Karpas-422 (cell line): ENCODE measurements at regions not wholly inside any gene's neighbourhood (a gene's known extent, or its start where the extent isn't known, plus 50 kb on each side); places are given as distances from the start of the nearest gene placed in this dataset.

Experiments used
- DNase-seq: peaks from one replicate; pipeline ENCODE4 v3.0.0-alpha.2; 2015
- H2AFZ ChIP-seq: fragments of 200-600 bp; sonication (generic); 2 replicates; pipeline ENCODE4 v1.6.1; 2014; ENCODE audit warnings: antibody characterized with exemption, low read length, mixed read lengths
- H3K27ac ChIP-seq: fragments of 200-600 bp; sonication (generic); 2 replicates; pipeline ENCODE4 v1.5.1; 2014; ENCODE audit warnings: mild to moderate bottlenecking, low read length, moderate library complexity
- H3K27me3 ChIP-seq: fragments of 200-600 bp; sonication (generic); 2 replicates; pipeline ENCODE4 v1.6.1; 2014; ENCODE audit warnings: low read length, mixed read lengths
- H3K36me3 ChIP-seq: fragments of 200-600 bp; sonication (generic); 2 replicates; pipeline ENCODE4 v1.6.1; 2014; ENCODE audit warnings: low read length, mixed read lengths; ENCODE audit not compliant: insufficient read depth
- H3K4me1 ChIP-seq: fragments of 200-600 bp; sonication (generic); 2 replicates; pipeline ENCODE4 v1.6.1; 2014; ENCODE audit warnings: mild to moderate bottlenecking, low read length, mixed read lengths
- H3K4me2 ChIP-seq: fragments of 200-600 bp; sonication (generic); 2 replicates; pipeline ENCODE4 v1.6.1; 2014; ENCODE audit warnings: low read length, low read depth, mild to moderate bottlenecking; ENCODE audit not compliant: poor library complexity, severe bottlenecking
- H3K4me3 ChIP-seq: fragments of 200-600 bp; sonication (generic); 2 replicates; pipeline ENCODE4 v1.5.1; 2014; ENCODE audit warnings: mild to moderate bottlenecking, antibody characterized with exemption, low read length, mixed read lengths
- H3K79me2 ChIP-seq: fragments of 200-600 bp; sonication (generic); 2 replicates; pipeline ENCODE4 v1.6.1; 2014; ENCODE audit warnings: mild to moderate bottlenecking, low read length, mixed read lengths
- H3K9ac ChIP-seq: fragments of 200-600 bp; sonication (generic); 2 replicates; pipeline ENCODE4 v1.6.0; 2014; ENCODE audit warnings: low read length
- H3K9me2 ChIP-seq: fragments of 200-600 bp; sonication (generic), shearing (Covaris generic); replicated peaks from 2 replicates; pipeline ENCODE4 v1.6.0; 2014; ENCODE audit warnings: mild to moderate bottlenecking, low read length, moderate library complexity; ENCODE audit not compliant: insufficient read depth
- H3K9me3 ChIP-seq: fragments of 300-700, 200-600 bp; sonication (generic); 2 replicates; pipeline ENCODE4 v1.6.1; 2014; ENCODE audit warnings: low read length, mixed read lengths
- H4K20me1 ChIP-seq: fragments of 200-600 bp; sonication (generic); 2 replicates; pipeline ENCODE4 v1.6.1; 2014; ENCODE audit warnings: mild to moderate bottlenecking, antibody characterized with exemption, low read length, low read depth; ENCODE audit not compliant: insufficient read depth

GRCh38 chr2:145086910-145087309, 567.0 kb upstream of the ZEB2 start:
- no peaks in the 10 kb centered on the region for H4K20me1 ChIP-seq
- H3K9me2 ChIP-seq: no peaks in the 10 kb centered on the region
- DNase-seq: no peak
- no peaks in the 10 kb centered on the region for H3K9me3 ChIP-seq
- H3K4me2 ChIP-seq: no peak overlapping the region
- H2AFZ ChIP-seq: no peak overlapping the region
- no peak overlapping the region for H3K4me3 ChIP-seq
- no peaks in the 10 kb centered on the region for H3K4me1 ChIP-seq
- no peak overlapping the region for H3K27ac ChIP-seq
- no peaks in the 10 kb centered on the region for H3K27me3 ChIP-seq
- H3K9ac ChIP-seq: no peak overlapping the region
- H3K36me3 ChIP-seq: no peaks in the 10 kb centered on the region
- no peaks in the 10 kb centered on the region for H3K79me2 ChIP-seq

GRCh38 chr2:145085612-145086011, 565.7 kb upstream of the ZEB2 start:
- Histone ChIP-seq H3K27me3 (no peaks in the 10 kb centered on the region), H3K4me1 (no peaks in the 10 kb centered on the region), H3K9ac (no peak overlapping the region), H3K4me3 (no peak overlapping the region), H3K9me3 (no peaks in the 10 kb centered on the region), H4K20me1 (no peaks in the 10 kb centered on the region), H3K36me3 (no peaks in the 10 kb centered on the region), H3K27ac (no peak overlapping the region), H3K4me2 (no peak overlapping the region), H3K9me2 (no peaks in the 10 kb centered on the region), H2AFZ (no peak overlapping the region), H3K79me2 (no peaks in the 10 kb centered on the region)
- no peak for DNase-seq

DNA sequence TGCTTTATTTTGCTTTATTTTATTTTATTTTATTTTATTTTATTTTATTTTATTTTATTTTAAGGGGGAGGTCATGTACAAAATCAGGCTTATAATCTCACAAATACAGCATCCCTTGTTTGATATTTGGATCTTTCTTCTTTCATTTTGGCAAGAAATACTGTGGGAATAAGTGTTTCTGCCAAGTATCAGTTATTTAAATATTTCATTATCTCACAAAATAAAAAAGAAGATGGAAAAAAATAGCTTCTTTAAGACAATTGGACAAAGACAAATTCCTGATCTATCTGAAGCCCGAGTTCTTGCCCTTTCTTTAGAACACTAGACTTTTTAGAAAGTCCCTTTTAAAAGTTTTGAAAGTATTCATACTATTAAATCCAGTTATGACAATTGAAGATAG, 560.5 kb upstream of the ZEB2 start:
- no peak for DNase-seq
- Histone ChIP-seq H3K27me3 (no peaks in the 10 kb centered on the region), H2AFZ (no peak overlapping the region), H3K79me2 (no peaks in the 10 kb centered on the region), H3K27ac (no peak overlapping the region), H3K4me3 (no peak overlapping the region), H4K20me1 (no peaks in the 10 kb centered on the region), H3K9ac (no peak overlapping the region), H3K36me3 (no peaks in the 10 kb centered on the region), H3K9me3 (no peaks in the 10 kb centered on the region), H3K9me2 (no peaks in the 10 kb centered on the region), H3K4me1 (no peaks in the 10 kb centered on the region), H3K4me2 (no peak overlapping the region)

DNA sequence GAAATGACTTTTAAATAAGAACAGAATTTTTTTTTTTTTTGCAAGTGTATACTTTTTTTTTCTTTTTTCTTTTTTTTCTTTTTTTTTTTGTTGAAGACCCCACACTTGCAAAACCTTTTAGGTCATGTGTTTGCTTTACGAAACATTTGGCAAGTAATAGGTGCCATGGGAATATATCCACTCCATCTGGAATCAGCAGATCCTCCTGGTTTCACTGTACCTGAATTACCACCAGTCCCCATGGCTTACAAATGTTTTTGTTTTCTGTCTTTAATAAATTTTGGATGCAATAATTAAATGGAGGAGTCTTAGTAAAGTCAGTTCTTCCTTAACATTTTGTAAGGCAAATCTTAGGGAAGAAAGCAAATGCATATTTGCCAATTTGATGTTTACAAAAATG, 559.7 kb upstream of the ZEB2 start:
- no peak overlapping the region for H3K4me2 ChIP-seq
- H3K36me3 ChIP-seq: no peaks in the 10 kb centered on the region

GRCh38 chr2:145078923-145079322, 559.0 kb upstream of the ZEB2 start:
- no peak for DNase-seq
- H3K9ac ChIP-seq: no peak overlapping the region
- H2AFZ ChIP-seq: no peak overlapping the region
- H3K4me1 ChIP-seq: no peaks in the 10 kb centered on the region
- H4K20me1 ChIP-seq: no peaks in the 10 kb centered on the region
- no peaks in the 10 kb centered on the region for H3K36me3 ChIP-seq
- no peaks in the 10 kb centered on the region for H3K9me2 ChIP-seq
- H3K27me3 ChIP-seq: no peaks in the 10 kb centered on the region
- H3K79me2 ChIP-seq: no peaks in the 10 kb centered on the region
- no peak overlapping the region for H3K4me2 ChIP-seq
- H3K4me3 ChIP-seq: no peak overlapping the region
- no peaks in the 10 kb centered on the region for H3K9me3 ChIP-seq
- H3K27ac ChIP-seq: no peak overlapping the region

More for the DNA sequence above, 559.7 kb upstream of the ZEB2 start:
- no peak overlapping the region for H3K4me3 ChIP-seq
- H3K9me3 ChIP-seq: no peaks in the 10 kb centered on the region
- no peaks in the 10 kb centered on the region for H3K79me2 ChIP-seq
- H3K4me1 ChIP-seq: no peaks in the 10 kb centered on the region
- H3K9me2 ChIP-seq: no peaks in the 10 kb centered on the region
- H3K9ac ChIP-seq: no peak overlapping the region
- no peak overlapping the region for H2AFZ ChIP-seq
- H3K27ac ChIP-seq: no peak overlapping the region
- H3K27me3 ChIP-seq: no peaks in the 10 kb centered on the region
- DNase-seq: no peak
- H4K20me1 ChIP-seq: no peaks in the 10 kb centered on the region

DNA sequence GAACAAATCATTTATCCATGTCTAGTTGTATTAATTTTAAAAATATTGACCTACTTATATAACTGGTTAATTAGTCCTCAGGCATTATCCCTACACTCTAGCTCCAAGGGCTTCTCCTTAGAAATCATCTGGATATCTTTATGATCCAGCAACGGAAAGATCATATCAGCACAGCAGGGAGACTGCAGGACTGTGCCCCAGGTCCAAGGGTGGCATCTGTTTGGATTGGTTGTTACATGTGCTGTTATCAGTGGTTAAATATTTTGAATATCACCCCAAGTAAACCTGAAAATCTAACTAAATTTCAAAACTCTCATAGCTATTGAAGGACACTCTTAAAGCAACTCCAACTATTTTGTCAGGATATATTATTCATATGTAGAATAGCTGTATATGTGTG, 556.2 kb upstream of the ZEB2 start:
- H4K20me1 ChIP-seq: no peaks in the 10 kb centered on the region
- no peaks in the 10 kb centered on the region for H3K36me3 ChIP-seq
- H3K4me1 ChIP-seq: no peaks in the 10 kb centered on the region
- H3K9me2 ChIP-seq: no peaks in the 10 kb centered on the region
- H3K4me3 ChIP-seq: no peak overlapping the region
- no peaks in the 10 kb centered on the region for H3K79me2 ChIP-seq
- no peak overlapping the region for H2AFZ ChIP-seq
- no peaks in the 10 kb centered on the region for H3K27me3 ChIP-seq
- H3K4me2 ChIP-seq: no peak overlapping the region
- DNase-seq: no peak
- H3K9ac ChIP-seq: no peak overlapping the region
- no peaks in the 10 kb centered on the region for H3K9me3 ChIP-seq
- H3K27ac ChIP-seq: no peak overlapping the region

DNA sequence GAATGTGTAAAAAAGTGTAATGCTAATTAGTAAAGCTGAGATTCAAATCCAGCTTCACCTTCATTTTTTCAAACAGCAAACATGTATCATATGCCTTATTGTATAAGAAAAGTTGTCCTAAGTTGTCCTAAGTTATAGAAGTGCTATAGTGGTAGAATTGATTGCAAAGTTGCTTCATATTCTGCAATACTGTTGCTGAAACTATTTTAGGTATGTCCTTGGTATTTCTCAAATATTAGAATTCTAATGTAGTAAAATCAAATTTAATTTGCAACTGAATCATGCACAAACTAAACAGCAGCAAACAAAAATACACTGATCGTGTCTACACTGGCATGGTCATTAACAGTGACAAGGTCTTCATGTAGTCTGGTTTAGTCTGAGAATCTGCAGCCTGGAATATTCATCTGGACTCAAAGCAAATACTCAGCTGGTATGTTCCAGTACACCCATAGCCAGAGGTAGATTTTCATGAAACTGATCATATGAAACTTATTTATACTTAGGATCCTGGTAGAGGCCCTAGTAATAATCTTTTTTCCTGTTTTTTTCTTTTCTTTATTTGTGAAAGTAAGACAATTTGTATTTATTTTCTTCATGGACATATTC, 555.6 kb upstream of the ZEB2 start:
- no peaks in the 10 kb centered on the region for H3K79me2 ChIP-seq
- no peak for DNase-seq
- H2AFZ ChIP-seq: no peak overlapping the region
- no peaks in the 10 kb centered on the region for H3K9me3 ChIP-seq
- no peaks in the 10 kb centered on the region for H3K9me2 ChIP-seq
- H3K4me2 ChIP-seq: no peak overlapping the region
- H3K27me3 ChIP-seq: no peaks in the 10 kb centered on the region
- H3K27ac ChIP-seq: no peak overlapping the region
- H3K36me3 ChIP-seq: no peaks in the 10 kb centered on the region
- H3K4me3 ChIP-seq: no peak overlapping the region
- no peaks in the 10 kb centered on the region for H4K20me1 ChIP-seq
- H3K9ac ChIP-seq: no peak overlapping the region
- H3K4me1 ChIP-seq: no peaks in the 10 kb centered on the region

GRCh38 chr2:145070703-145071102, 550.8 kb upstream of the ZEB2 start:
- H3K9me3 ChIP-seq: no peaks in the 10 kb centered on the region
- H3K27ac ChIP-seq: no peak overlapping the region
- H4K20me1 ChIP-seq: no peaks in the 10 kb centered on the region
- H2AFZ ChIP-seq: no peak overlapping the region
- H3K9me2 ChIP-seq: no peaks in the 10 kb centered on the region
- H3K4me3 ChIP-seq: no peak overlapping the region
- H3K4me2 ChIP-seq: no peak overlapping the region
- H3K4me1 ChIP-seq: no peaks in the 10 kb centered on the region
- H3K36me3 ChIP-seq: no peaks in the 10 kb centered on the region
- no peaks in the 10 kb centered on the region for H3K27me3 ChIP-seq
- DNase-seq: no peak
- no peaks in the 10 kb centered on the region for H3K79me2 ChIP-seq
- no peak overlapping the region for H3K9ac ChIP-seq

DNA sequence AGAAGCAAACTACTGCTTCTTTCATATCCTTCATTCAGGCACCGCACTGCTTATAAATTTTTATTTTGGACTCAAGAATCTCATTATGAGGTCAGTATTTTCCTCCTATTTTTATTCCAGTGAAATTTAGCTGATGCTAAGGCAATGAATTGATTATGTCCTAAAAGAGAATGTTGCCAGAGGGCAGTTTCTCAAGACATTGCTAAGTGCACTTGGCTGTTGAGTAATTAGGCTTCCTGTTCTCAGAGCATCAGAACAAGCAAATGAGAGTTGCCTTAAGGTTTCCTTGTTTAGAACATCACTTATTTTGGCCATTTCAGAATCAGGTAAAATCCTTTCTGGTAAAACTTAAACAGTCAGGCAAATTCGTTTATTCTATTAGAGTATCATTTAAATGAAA, 548.6 kb upstream of the ZEB2 start:
- Histone ChIP-seq H3K4me1 (no peaks in the 10 kb centered on the region), H4K20me1 (no peaks in the 10 kb centered on the region), H3K9me3 (no peaks in the 10 kb centered on the region), H3K4me3 (no peak overlapping the region), H3K4me2 (no peak overlapping the region), H3K27me3 (no peaks in the 10 kb centered on the region), H3K36me3 (no peaks in the 10 kb centered on the region), H3K27ac (no peak overlapping the region), H2AFZ (no peak overlapping the region), H3K79me2 (no peaks in the 10 kb centered on the region), H3K9me2 (no peaks in the 10 kb centered on the region), H3K9ac (no peak overlapping the region)
- no peak for DNase-seq
